Glutamatergic neuron (in vitro differentiated cells): ENCODE measurements at regions not wholly inside any gene's neighbourhood (a gene's known extent, or its start where the extent isn't known, plus 50 kb on each side); places are given as distances from the start of the nearest gene placed in this dataset.

Experiments used
- DNase-seq: peaks from one replicate; pipeline ENCODE4 v3.0.0; 2022
- H3K27ac Mint-ChIP-seq: one replicate; pipeline ENCODE4 v1.8.0; 2020; ENCODE audit warnings: mild to moderate bottlenecking, mixed read lengths, inconsistent platforms; ENCODE audit not compliant: unreplicated experiment
- H3K27me3 Mint-ChIP-seq: one replicate; pipeline ENCODE4 v1.8.0; 2020; ENCODE audit warnings: mild to moderate bottlenecking, moderate library complexity, mixed read lengths, inconsistent platforms; ENCODE audit not compliant: unreplicated experiment
- H3K36me3 Mint-ChIP-seq: one replicate; pipeline ENCODE4 v1.8.0; 2020; ENCODE audit warnings: mild to moderate bottlenecking, mixed read lengths, inconsistent platforms; ENCODE audit not compliant: unreplicated experiment
- H3K4me1 Mint-ChIP-seq: one replicate; pipeline ENCODE4 v1.8.0; 2020; ENCODE audit warnings: mild to moderate bottlenecking, low read depth, mixed read lengths, inconsistent platforms; ENCODE audit not compliant: unreplicated experiment
- H3K4me3 Mint-ChIP-seq: one replicate; pipeline ENCODE4 v1.8.0; 2020; ENCODE audit warnings: mild to moderate bottlenecking, mixed read lengths, inconsistent platforms; ENCODE audit not compliant: unreplicated experiment
- H3K9me3 Mint-ChIP-seq: one replicate; pipeline ENCODE4 v1.8.0; 2020; ENCODE audit warnings: mild to moderate bottlenecking, moderate library complexity, mixed read lengths, inconsistent platforms; ENCODE audit not compliant: unreplicated experiment
- CTCF ChIP-seq: fragments of 200-600 bp; sonication (generic); IDR thresholded peaks from one replicate; pipeline ENCODE4 v1.5.0; 2021; ENCODE audit not compliant: partially characterized antibody, unreplicated experiment

GRCh38 chr3:70789878-70790277 is 477.4 kb upstream of the MDFIC2 start:
- Mint-ChIP-seq H3K4me1 (no peaks in the 10 kb centered on the region), H3K4me3 (no peak overlapping the region), H3K9me3 (no peaks in the 10 kb centered on the region), H3K27ac (no peak overlapping the region), H3K27me3 (peaks cover 2% of the 10 kb centered on the region), H3K36me3 (no peaks in the 10 kb centered on the region)
- no peak for TF ChIP-seq CTCF
- no peak for DNase-seq

- TF ChIP-seq CTCF, result no peak
- Mint-ChIP-seq H3K36me3 (no peaks in the 10 kb centered on the region), H3K9me3 (no peaks in the 10 kb centered on the region), H3K27me3 (no peaks in the 10 kb centered on the region), H3K4me3 (no peak overlapping the region), H3K4me1 (no peaks in the 10 kb centered on the region), H3K27ac (no peak overlapping the region)
- DNase-seq, result no peak
Observed at GRCh38 chr3:70780790-70781189, 468.4 kb upstream of the MDFIC2 start.

- H3K4me3 Mint-ChIP-seq, result no peak overlapping the region
- no peaks in the 10 kb centered on the region for H3K36me3 Mint-ChIP-seq
- no peaks in the 10 kb centered on the region for H3K4me1 Mint-ChIP-seq
- no peaks in the 10 kb centered on the region for H3K27me3 Mint-ChIP-seq
- H3K9me3 Mint-ChIP-seq, result no peaks in the 10 kb centered on the region
- no peak for TF ChIP-seq CTCF
- DNase-seq, result no peak
- H3K27ac Mint-ChIP-seq, result no peak overlapping the region
Observed at GRCh38 chr3:70779296-70779695, 466.9 kb upstream of the MDFIC2 start.

GRCh38 chr3:70776081-70776480 is 463.6 kb upstream of the MDFIC2 start:
- no peaks in the 10 kb centered on the region for H3K27me3 Mint-ChIP-seq
- DNase-seq, result no peak
- H3K9me3 Mint-ChIP-seq, result no peaks in the 10 kb centered on the region
- no peak overlapping the region for H3K4me3 Mint-ChIP-seq
- no peak overlapping the region for H3K27ac Mint-ChIP-seq
- H3K4me1 Mint-ChIP-seq, result no peaks in the 10 kb centered on the region
- no peaks in the 10 kb centered on the region for H3K36me3 Mint-ChIP-seq
- TF ChIP-seq CTCF, result no peak

GRCh38 chr3:70775257-70775656 is 462.8 kb upstream of the MDFIC2 start:
- no peak for DNase-seq
- Mint-ChIP-seq H3K27ac (no peak overlapping the region), H3K4me3 (no peak overlapping the region), H3K36me3 (no peaks in the 10 kb centered on the region), H3K4me1 (no peaks in the 10 kb centered on the region), H3K27me3 (no peaks in the 10 kb centered on the region), H3K9me3 (no peaks in the 10 kb centered on the region)
- no peak for TF ChIP-seq CTCF
